ENCODE measurements at regions not wholly inside any gene's neighbourhood (a gene's known extent, or its start where the extent isn't known, plus 50 kb on each side); places are given as distances from the start of the nearest gene placed in this dataset.

DNA sequence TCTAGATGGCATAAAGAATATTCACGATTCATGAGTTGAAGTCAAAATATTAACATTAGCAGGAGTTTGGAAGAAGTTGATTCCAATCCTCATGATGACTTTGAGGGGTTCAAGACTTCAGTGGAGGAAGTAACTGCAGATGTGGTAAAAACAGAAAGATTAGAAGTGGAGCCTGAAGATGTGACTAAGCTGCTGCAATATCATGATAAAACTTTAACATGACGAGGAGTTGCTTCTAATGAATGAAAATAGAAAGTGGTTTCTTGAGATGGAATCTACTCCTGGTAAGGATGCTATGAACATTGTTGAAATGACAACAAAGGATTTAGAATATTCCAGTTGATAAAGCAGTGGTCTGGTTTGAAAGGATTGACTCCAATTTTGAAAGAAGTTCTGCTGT is 70.1 kb upstream of the TMLHE start (continued):
- peak; percentile 43 for TF ChIP-seq ARID1B (IDR thresholded peaks at IDR 0.05)

DNA sequence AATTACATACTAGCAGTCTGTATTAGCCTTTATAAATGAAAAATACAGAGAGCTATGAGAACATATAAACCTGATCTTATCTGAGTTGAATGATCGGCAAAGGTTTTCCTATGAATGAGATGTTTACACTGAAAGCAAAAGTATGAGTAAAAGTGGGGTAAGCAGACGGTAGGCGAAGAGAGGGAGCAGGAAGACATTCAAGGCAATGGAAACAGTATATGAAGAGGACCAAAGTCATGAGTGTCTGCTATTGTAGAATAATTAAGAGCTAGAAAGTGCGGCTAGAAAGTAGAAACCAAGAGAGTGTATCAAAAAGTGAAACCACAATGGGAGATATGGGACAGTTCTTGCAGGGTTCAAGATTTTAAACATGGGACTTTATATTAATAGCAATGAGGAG is 67.0 kb upstream of the TMLHE start:
- H3K9me3 ChIP-seq (replicated peaks; ENCODE audit: control insufficient read depth, insufficient read depth, low read depth, low read length): no peaks in the 10 kb centered on the region
- intact Hi-C loops (cut with micrococcal nuclease): no loop called here
- 21% methylated on average over 4 of the region's 4 CpGs for WGBS (ENCODE audit: insufficient coverage, low coverage, missing lambda C conversion rate)
- ATAC-seq: no peak
- H3K4me2 ChIP-seq (ENCODE audit: insufficient read depth, low read length): no peak overlapping the region
- in situ Hi-C loops (cut with MboI): no loop called here
- no peaks in the 10 kb centered on the region for H3K9me1 ChIP-seq (ENCODE audit: control insufficient read depth, insufficient read depth, low read length)
- no peak overlapping the region for H3K9ac ChIP-seq (ENCODE audit: insufficient read depth in 1 of 2, low read depth in 2 of 2, low read length in 2 of 2)
- H3K27ac ChIP-seq (ENCODE audit: extremely low read depth, low read depth, low read length): no peak overlapping the region
- H3K36me3 ChIP-seq (ENCODE audit: control insufficient read depth, insufficient read depth, low read length): no peaks in the 10 kb centered on the region
- ChIA-PET POLR2A (no interaction called here), CTCF (ENCODE audit: low intra/inter-chr PET ratio) (no interaction called here)
- no peak overlapping the region for H2AFZ ChIP-seq (ENCODE audit: low read depth, low read length)
- no TSS peak for BruUV-seq (replicated peaks)
- H3K4me1 ChIP-seq (replicated peaks in 1 of 2; ENCODE audit: control insufficient read depth in 2 of 2, insufficient read depth in 2 of 2, low read length in 2 of 2): no peaks in the 10 kb centered on the region
- H3K27me3 ChIP-seq (ENCODE audit: control insufficient read depth in 2 of 2, insufficient read depth in 2 of 2, low read length in 2 of 2): no peaks in the 10 kb centered on the region
- H3K79me2 ChIP-seq (ENCODE audit: control insufficient read depth, insufficient read depth, low read length): no peaks in the 10 kb centered on the region
- DNase-seq (ENCODE audit: extremely low read depth in 1 of 4, low spot score in 3 of 4): no peak
- TF ChIP-seq MCM5 (IDR thresholded peaks at IDR 0.05; ENCODE audit: low read depth): no peak
- TF ChIP-seq SMAD3 (CRISPR knock-in tag; conservative IDR thresholded peaks at IDR 0.05): no peak
- TF ChIP-seq TAF9B (IDR thresholded peaks at IDR 0.05; ENCODE audit: partially characterized antibody): no peak
- TF ChIP-seq MAFG (tag; conservative IDR thresholded peaks at IDR 0.05): no peak
- no peak for TF ChIP-seq DPF2 (IDR thresholded peaks at IDR 0.05)
- no peak for TF ChIP-seq ZNF507 (tag; conservative IDR thresholded peaks at IDR 0.05)
- TF ChIP-seq MEF2A (IDR thresholded peaks at IDR 0.05; ENCODE audit: control insufficient read depth, low read depth, low read length): no peak
- TF ChIP-seq FOSL1 (tag; conservative IDR thresholded peaks at IDR 0.05): no peak
- H4K20me1 ChIP-seq (replicated peaks; ENCODE audit: control insufficient read depth, insufficient read depth, low read length): no peaks in the 10 kb centered on the region
- no peak overlapping the region for H3K4me3 ChIP-seq
- no peak for FAIRE-seq
